SU-DHL-6 (cell line): ENCODE measurements at regions not wholly inside any gene's neighbourhood (a gene's known extent, or its start where the extent isn't known, plus 50 kb on each side); places are given as distances from the start of the nearest gene placed in this dataset.

ENCODE experiments used
- H2AFZ ChIP-seq: fragments of 200-600 bp; sonication (generic); 2 replicates; pipeline ENCODE4 v1.6.1; 2014; ENCODE audit warnings: low read depth, mild to moderate bottlenecking, moderate library complexity, mixed read lengths, antibody characterized with exemption, low read length; ENCODE audit not compliant: severe bottlenecking
- H3F3A ChIP-seq: fragments of 200-600 bp; shearing (Covaris generic); 2 replicates; pipeline ENCODE4 v1.6.0; 2016; ENCODE audit warnings: antibody characterized with exemption, mild to moderate bottlenecking; ENCODE audit not compliant: insufficient read depth
- H3K27ac ChIP-seq: fragments of 200-600 bp; sonication (generic); 2 replicates; pipeline ENCODE4 v1.5.1; 2016; ENCODE audit warnings: low read depth, mild to moderate bottlenecking, low read length, moderate library complexity, mixed read lengths
- H3K27me3 ChIP-seq: fragments of 200-600 bp; sonication (generic), shearing (Covaris generic); 2 replicates; pipeline ENCODE4 v1.6.0; 2014; ENCODE audit warnings: mild to moderate bottlenecking, low read length
- H3K36me3 ChIP-seq: fragments of 200-600 bp; sonication (generic); 2 replicates; pipeline ENCODE4 v1.6.1; 2014; ENCODE audit warnings: mild to moderate bottlenecking, low read length, mixed read lengths
- H3K4me2 ChIP-seq: fragments of 300-600, 200-600 bp; shearing (Covaris generic), sonication (generic); 2 replicates; pipeline ENCODE4 v1.6.0; 2014; ENCODE audit warnings: low read length, low read depth, mild to moderate bottlenecking; ENCODE audit not compliant: poor library complexity, severe bottlenecking
- H3K4me3 ChIP-seq: fragments of 200-600 bp; sonication (generic); 2 replicates; pipeline ENCODE4 v1.5.1; 2014; ENCODE audit warnings: antibody characterized with exemption, low read length, mild to moderate bottlenecking, mixed read lengths; ENCODE audit not compliant: insufficient read depth, poor library complexity, severe bottlenecking
- H3K79me2 ChIP-seq: fragments of 200-600 bp; sonication (generic); 2 replicates; pipeline ENCODE4 v1.6.1; 2014; ENCODE audit warnings: mild to moderate bottlenecking, low read length, moderate library complexity; ENCODE audit not compliant: insufficient read depth
- H3K9ac ChIP-seq: fragments of 200-600 bp; sonication (generic); 2 replicates; pipeline ENCODE4 v1.7.0; 2014; ENCODE audit warnings: mild to moderate bottlenecking, low read length
- H3K9me2 ChIP-seq: fragments of 200-600 bp; sonication (generic); replicated peaks from 2 replicates; pipeline ENCODE4 v1.6.1; 2014; ENCODE audit warnings: low read length; ENCODE audit not compliant: insufficient read depth
- H3K9me3 ChIP-seq: fragments of 200-600 bp; sonication (generic); 2 replicates; pipeline ENCODE4 v1.6.1; 2014; ENCODE audit warnings: low read length, mixed read lengths; ENCODE audit not compliant: insufficient read depth
- H4K20me1 ChIP-seq: fragments of 200-600 bp; sonication (generic); 2 replicates; pipeline ENCODE4 v1.6.1; 2014; ENCODE audit warnings: low read depth, mild to moderate bottlenecking, antibody characterized with exemption, low read length, moderate library complexity, mixed read lengths
- EZH2phosphoT487 ChIP-seq: fragments of 200-600 bp; sonication (generic), shearing (Covaris generic); conservative IDR thresholded peaks from 2 replicates; pipeline ENCODE4 v1.6.1; 2018; ENCODE audit warnings: mild to moderate bottlenecking, antibody characterized with exemption, low read length, moderate library complexity, mixed read lengths
- TF ChIP-seq, protein P1 (sequence below): fragments of 200-600 bp; sonication (generic); IDR thresholded peaks from one replicate; pipeline ENCODE4 v1.5.1; 2017; ENCODE audit warnings: antibody characterized with exemption, mild to moderate bottlenecking, low read length, moderate library complexity; ENCODE audit not compliant: insufficient read depth, poor library complexity, severe bottlenecking

DNA sequence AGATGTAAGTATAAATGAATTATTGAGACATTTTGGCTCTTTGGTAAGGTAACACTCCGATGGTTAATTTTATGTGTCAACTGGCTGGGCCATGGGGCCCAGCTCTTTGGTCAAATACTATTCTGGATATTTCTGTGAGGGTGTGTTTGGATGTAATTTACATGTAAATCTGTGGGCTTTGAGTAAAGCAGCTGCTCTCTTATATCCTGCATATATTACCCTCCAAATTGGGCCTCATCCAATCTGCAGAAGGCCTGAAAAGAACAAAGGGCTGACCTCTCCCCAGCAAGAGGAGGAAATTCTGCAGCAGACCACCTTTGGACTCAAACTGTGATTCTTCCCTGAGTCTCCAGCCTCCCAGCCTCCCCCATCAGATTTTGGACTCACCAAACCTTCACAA lies 464.1 kb downstream of the PLCL1 start:
- H3F3A ChIP-seq: no peaks in the 10 kb centered on the region
- no peak overlapping the region for H3K4me2 ChIP-seq
- no peak overlapping the region for H2AFZ ChIP-seq
- H3K27ac ChIP-seq: no peak overlapping the region
- no peak overlapping the region for H3K9ac ChIP-seq
- H3K9me2 ChIP-seq: no peaks in the 10 kb centered on the region
- no peaks in the 10 kb centered on the region for H3K79me2 ChIP-seq
- H3K4me3 ChIP-seq: no peak overlapping the region
- no peaks in the 10 kb centered on the region for H4K20me1 ChIP-seq
- no peaks in the 10 kb centered on the region for H3K9me3 ChIP-seq
- TF ChIP-seq, protein P1, sequence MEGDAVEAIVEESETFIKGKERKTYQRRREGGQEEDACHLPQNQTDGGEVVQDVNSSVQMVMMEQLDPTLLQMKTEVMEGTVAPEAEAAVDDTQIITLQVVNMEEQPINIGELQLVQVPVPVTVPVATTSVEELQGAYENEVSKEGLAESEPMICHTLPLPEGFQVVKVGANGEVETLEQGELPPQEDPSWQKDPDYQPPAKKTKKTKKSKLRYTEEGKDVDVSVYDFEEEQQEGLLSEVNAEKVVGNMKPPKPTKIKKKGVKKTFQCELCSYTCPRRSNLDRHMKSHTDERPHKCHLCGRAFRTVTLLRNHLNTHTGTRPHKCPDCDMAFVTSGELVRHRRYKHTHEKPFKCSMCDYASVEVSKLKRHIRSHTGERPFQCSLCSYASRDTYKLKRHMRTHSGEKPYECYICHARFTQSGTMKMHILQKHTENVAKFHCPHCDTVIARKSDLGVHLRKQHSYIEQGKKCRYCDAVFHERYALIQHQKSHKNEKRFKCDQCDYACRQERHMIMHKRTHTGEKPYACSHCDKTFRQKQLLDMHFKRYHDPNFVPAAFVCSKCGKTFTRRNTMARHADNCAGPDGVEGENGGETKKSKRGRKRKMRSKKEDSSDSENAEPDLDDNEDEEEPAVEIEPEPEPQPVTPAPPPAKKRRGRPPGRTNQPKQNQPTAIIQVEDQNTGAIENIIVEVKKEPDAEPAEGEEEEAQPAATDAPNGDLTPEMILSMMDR: no peak
- no peak for TF ChIP-seq EZH2phosphoT487
- H3K27me3 ChIP-seq: no peaks in the 10 kb centered on the region
- no peaks in the 10 kb centered on the region for H3K36me3 ChIP-seq

DNA sequence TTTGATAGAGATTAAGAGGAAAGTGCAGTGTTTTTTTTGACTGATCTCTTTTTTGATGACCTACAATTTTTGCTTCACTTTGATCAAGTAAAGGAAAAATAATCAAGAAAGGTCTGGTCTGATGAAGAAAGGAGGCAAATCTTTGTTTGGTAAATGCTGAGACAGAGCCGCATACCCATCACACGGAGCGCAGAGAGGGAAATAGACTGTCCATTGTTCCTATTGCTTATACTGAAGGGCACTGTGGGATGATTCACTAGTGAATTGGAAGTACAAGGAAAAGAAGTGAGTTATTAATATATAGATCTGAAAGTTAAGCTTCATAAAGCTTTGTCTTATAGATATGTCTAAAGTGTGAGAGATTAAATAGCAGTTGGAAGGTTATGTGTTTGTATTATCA lies 455.1 kb downstream of the PLCL1 start:
- Histone ChIP-seq H3K79me2 (no peaks in the 10 kb centered on the region), H3K36me3 (no peaks in the 10 kb centered on the region)
- TF ChIP-seq, protein P1: no peak
- no peak for TF ChIP-seq EZH2phosphoT487

DNA sequence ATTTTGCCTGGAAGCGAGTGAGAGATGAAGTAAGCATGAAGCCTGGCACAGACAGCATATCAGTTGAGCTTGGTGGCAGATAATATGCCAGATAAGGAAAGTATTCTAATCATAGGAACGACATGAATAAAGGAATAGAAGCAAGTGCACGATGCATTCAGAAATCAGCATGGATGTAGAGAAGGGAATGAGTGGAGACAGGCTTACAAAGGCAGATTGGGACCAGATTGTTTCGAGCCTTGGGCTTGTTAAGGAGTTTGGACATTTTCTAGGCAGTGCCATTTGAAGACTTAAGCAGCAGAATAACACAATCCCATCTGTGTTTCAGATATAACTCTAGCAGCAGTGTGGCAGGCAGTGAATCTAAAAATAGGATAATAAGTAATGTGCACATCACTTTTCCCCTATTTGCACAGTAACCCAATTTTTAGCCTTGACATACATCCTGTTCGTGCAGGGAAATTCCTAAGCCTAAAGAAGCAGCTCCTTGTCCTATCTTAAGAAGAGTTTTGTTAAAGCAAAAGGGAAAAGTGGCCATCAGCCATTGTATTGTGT lies 450.2 kb downstream of the PLCL1 start:
- Histone ChIP-seq H3K79me2 (no peaks in the 10 kb centered on the region), H2AFZ (no peak overlapping the region), H3K27ac (no peak overlapping the region), H3F3A (no peaks in the 10 kb centered on the region), H3K4me2 (no peak overlapping the region), H3K9ac (no peak overlapping the region), H4K20me1 (no peaks in the 10 kb centered on the region), H3K36me3 (no peaks in the 10 kb centered on the region), H3K9me2 (no peaks in the 10 kb centered on the region), H3K27me3 (no peaks in the 10 kb centered on the region), H3K9me3 (no peaks in the 10 kb centered on the region), H3K4me3 (no peak overlapping the region)
- TF ChIP-seq, protein P1: no peak
- TF ChIP-seq EZH2phosphoT487: no peak

More for the DNA sequence above, 455.1 kb downstream of the PLCL1 start:
- Histone ChIP-seq H3K9me2 (no peaks in the 10 kb centered on the region), H3F3A (no peaks in the 10 kb centered on the region), H3K9ac (no peak overlapping the region), H3K27ac (no peak overlapping the region), H3K9me3 (no peaks in the 10 kb centered on the region), H3K27me3 (no peaks in the 10 kb centered on the region), H3K4me2 (no peak overlapping the region), H4K20me1 (no peaks in the 10 kb centered on the region), H2AFZ (no peak overlapping the region), H3K4me3 (no peak overlapping the region)
